ENCODE measurements at regions not wholly inside any gene's neighbourhood (a gene's known extent, or its start where the extent isn't known, plus 50 kb on each side); places are given as distances from the start of the nearest gene placed in this dataset.

- DNase-seq = no peak
Observed at GRCh38 chr2:49241991-49242390, 87.7 kb upstream of the FSHR start.

GRCh38 chr2:49241501-49241900 is 87.2 kb upstream of the FSHR start:
- DNase-seq = no peak

- DNase-seq = no peak
Observed at GRCh38 chr2:49240608-49241007, 86.3 kb upstream of the FSHR start.

GRCh38 chr2:49238604-49238960 is 84.3 kb upstream of the FSHR start:
- DNase-seq = no peak

GRCh38 chr2:49237867-49238603 is 83.7 kb upstream of the FSHR start:
- no peak for DNase-seq

GRCh38 chr2:49236316-49236715 is 82.0 kb upstream of the FSHR start:
- DNase-seq = no peak

GRCh38 chr2:49226360-49226759 is 72.0 kb upstream of the FSHR start:
- no peak for DNase-seq

GRCh38 chr2:49225126-49225525 is 70.8 kb upstream of the FSHR start:
- no peak for DNase-seq

GRCh38 chr2:49224426-49225010 is 70.2 kb upstream of the FSHR start:
- no peak for DNase-seq

- DNase-seq = no peak
Observed at GRCh38 chr2:49222975-49223528, 68.7 kb upstream of the FSHR start.

- DNase-seq = no peak
Observed at GRCh38 chr2:49219741-49220140, 65.4 kb upstream of the FSHR start.

- DNase-seq = no peak
Observed at GRCh38 chr2:49210191-49210590, 55.9 kb upstream of the FSHR start.

GRCh38 chr2:49207204-49207603 is 52.9 kb upstream of the FSHR start:
- no peak for DNase-seq

All from right hindlimb (tissue), 1 donor.